Sigmoid colon (tissue), 6 donors: ENCODE measurements at regions not wholly inside any gene's neighbourhood (a gene's known extent, or its start where the extent isn't known, plus 50 kb on each side); places are given as distances from the start of the nearest gene placed in this dataset.
A peak's percentile ranks its signal among the peaks of the same experiment; 100 is the strongest.

Source experiments
- DNase-seq: peaks from one replicate; pipeline ENCODE4 v3.0.0-alpha.2; 2019
- H3K27ac ChIP-seq, 4 donors: fragments of 200-600 bp; sonication (generic); one replicate each; pipeline ENCODE4 v1.5.1; 2016 to 2019; ENCODE audit warnings: mild to moderate bottlenecking in 1 of 4
- H3K27me3 ChIP-seq, 3 donors: fragments of 200-600 bp; sonication (generic); one replicate each; pipeline ENCODE4 v1.5.1; 2019; ENCODE audit warnings: mild to moderate bottlenecking in 1 of 3
- H3K36me3 ChIP-seq, 4 donors: fragments of 200-600 bp; sonication (generic); one replicate each; pipeline ENCODE4 v1.5.1; 2016 to 2019
- H3K4me1 ChIP-seq, 4 donors: fragments of 200-600 bp; sonication (generic); one replicate each; pipeline ENCODE4 v1.5.1; 2017 to 2019
- H3K4me3 ChIP-seq, 4 donors: fragments of 200-600 bp; sonication (generic); one replicate each; pipeline ENCODE4 v1.5.1; 2017 to 2019; ENCODE audit warnings: mild to moderate bottlenecking in 2 of 4, moderate library complexity in 1 of 4
- H3K9me3 ChIP-seq, 4 donors: fragments of 200-600 bp in 3 of 4; sonication (generic) in 3 of 4; one replicate each; pipeline versions ENCODE4 v1.5.1 to v1.6.1; 2013 to 2019
- CTCF ChIP-seq, 4 experiments: fragments of 450-650 bp in 3 of 4; fragments of 200-600 bp in 1 of 4; IDR thresholded peaks; one replicate each; pipeline ENCODE4 v1.5.1; 2016 to 2019; ENCODE audit warnings: antibody characterized with exemption in 4 of 4, mild to moderate bottlenecking in 3 of 4, moderate library complexity in 2 of 4
- EP300 ChIP-seq, 4 donors: sonication (generic); formaldehyde crosslinking; IDR thresholded peaks; one replicate each; pipeline ENCODE4 v1.6.1; 2017; ENCODE audit warnings: antibody characterized with exemption in 4 of 4
- POLR2A ChIP-seq, 2 donors: fragments of 450-650 bp; IDR thresholded peaks; one replicate each; pipeline ENCODE4 v1.6.1; 2016; ENCODE audit warnings: antibody characterized with exemption in 2 of 2, mild to moderate bottlenecking in 2 of 2, moderate library complexity in 2 of 2
- POLR2AphosphoS5 ChIP-seq, 4 donors: sonication (generic); formaldehyde crosslinking; IDR thresholded peaks; one replicate each; pipeline ENCODE4 v1.6.1; 2017; ENCODE audit warnings: antibody characterized with exemption in 4 of 4
- WGBS, 2 donors: extraction: QIAGEN DNeasy Blood & Tissue Kit; methylation state at CpG; one replicate each; pipeline ENCODE4 v1.1.7; 2013; 5-methylcytosine and 5-hydroxymethylcytosine counted together
- intact Hi-C: fragments of 100-400 bp; cut with DNase I; formaldehyde crosslinking; loops from one replicate; pipeline ENCODE4 v1.15.1; 2023
- donor health status: healthy with polysubstance abuse.
- donor health status: healthy.

GRCh38 chr7:38086857-38087256 lies 91.2 kb upstream of the STARD3NL start:
- Histone ChIP-seq H3K27ac (no peak overlapping the region), H3K4me1 (no peaks in the 10 kb centered on the region), H3K36me3 (no peaks in the 10 kb centered on the region), H3K27me3 (no peaks in the 10 kb centered on the region), H3K4me3 (no peak overlapping the region), H3K9me3 (no peaks in the 10 kb centered on the region)
- DNase-seq, result no peak
- no peak for TF ChIP-seq CTCF (IDR thresholded peaks at IDR 0.05)
- TF ChIP-seq POLR2A (IDR thresholded peaks at IDR 0.05), result no peak
- no peak for TF ChIP-seq EP300 (IDR thresholded peaks at IDR 0.05)
- TF ChIP-seq POLR2AphosphoS5 (IDR thresholded peaks at IDR 0.05), result no peak
- intact Hi-C loops, result no loop called here

GRCh38 chr7:38102507-38102906 lies 75.5 kb upstream of the STARD3NL start:
- H3K36me3 ChIP-seq, result no peaks in the 10 kb centered on the region
- intact Hi-C loops, result no loop called here
- WGBS, 2 donors, result 29 to 60% methylated on average over 1 of the region's 1 CpG
- TF ChIP-seq CTCF (IDR thresholded peaks at IDR 0.05) (no peak), POLR2A (IDR thresholded peaks at IDR 0.05) (no peak), EP300 (IDR thresholded peaks at IDR 0.05) (no peak), POLR2AphosphoS5 (IDR thresholded peaks at IDR 0.05) (no peak)
- H3K4me1 ChIP-seq, result no peaks in the 10 kb centered on the region
- DNase-seq, result no peak
- H3K27me3 ChIP-seq, result no peaks in the 10 kb centered on the region
- no peak overlapping the region for H3K27ac ChIP-seq
- H3K4me3 ChIP-seq, result no peak overlapping the region
- no peaks in the 10 kb centered on the region for H3K9me3 ChIP-seq

GRCh38 chr7:38105874-38106483 lies 72.1 kb upstream of the STARD3NL start:
- 19 to 36% methylated on average over 5 of the region's 5 CpGs for WGBS, 2 donors
- Histone ChIP-seq H3K27ac (no peak overlapping the region), H3K27me3 (no peaks in the 10 kb centered on the region), H3K9me3 (no peaks in the 10 kb centered on the region), H3K36me3 (no peaks in the 10 kb centered on the region), H3K4me3 (no peak overlapping the region), H3K4me1 (no peaks in the 10 kb centered on the region)
- intact Hi-C loops, result loop anchor here (5.0 kb wide), 3 partner anchors 71 to 266 kb away; partner anchors contain the start of gene STARD3NL
- DNase-seq, result no peak
- TF ChIP-seq CTCF (IDR thresholded peaks at IDR 0.05) (peak in 3 of 4 experiments; percentile 40 to 66 (median 43)), POLR2AphosphoS5 (IDR thresholded peaks at IDR 0.05) (no peak), POLR2A (IDR thresholded peaks at IDR 0.05) (no peak), EP300 (IDR thresholded peaks at IDR 0.05) (no peak)

GRCh38 chr7:38107486-38107893 lies 70.6 kb upstream of the STARD3NL start:
- WGBS, 2 donors, result 30% methylated on average over 3 of the region's 3 CpGs
- Histone ChIP-seq H3K4me3 (no peak overlapping the region), H3K27me3 (no peaks in the 10 kb centered on the region), H3K4me1 (no peaks in the 10 kb centered on the region), H3K27ac (no peak overlapping the region), H3K9me3 (no peaks in the 10 kb centered on the region), H3K36me3 (no peaks in the 10 kb centered on the region)
- DNase-seq, result peak; percentile 67
- TF ChIP-seq POLR2A (IDR thresholded peaks at IDR 0.05) (no peak), CTCF (IDR thresholded peaks at IDR 0.05) (peak; percentile 33 to 70 (median 53)), POLR2AphosphoS5 (IDR thresholded peaks at IDR 0.05) (no peak), EP300 (IDR thresholded peaks at IDR 0.05) (no peak)
- intact Hi-C loops, result loop anchor here (1.0 to 5.0 kb wide), 4 partner anchors 70 to 265 kb away; partner anchors contain the start of gene STARD3NL

GRCh38 chr7:38112075-38112474 lies 66.0 kb upstream of the STARD3NL start:
- TF ChIP-seq EP300 (IDR thresholded peaks at IDR 0.05), result no peak
- TF ChIP-seq CTCF (IDR thresholded peaks at IDR 0.05), result no peak
- no peak for TF ChIP-seq POLR2AphosphoS5 (IDR thresholded peaks at IDR 0.05)
- TF ChIP-seq POLR2A (IDR thresholded peaks at IDR 0.05), result no peak
- 81 to 90% methylated on average over 2 of the region's 2 CpGs for WGBS, 2 donors
- no peaks in the 10 kb centered on the region for H3K36me3 ChIP-seq
- intact Hi-C loops, result no loop called here
- no peaks in the 10 kb centered on the region for H3K4me1 ChIP-seq
- no peaks in the 10 kb centered on the region for H3K9me3 ChIP-seq
- H3K4me3 ChIP-seq, result no peak overlapping the region
- no peak for DNase-seq
- H3K27ac ChIP-seq, result no peak overlapping the region
- no peaks in the 10 kb centered on the region for H3K27me3 ChIP-seq
